Kidney epithelial cell (primary cell): ENCODE measurements at regions not wholly inside any gene's neighbourhood (a gene's known extent, or its start where the extent isn't known, plus 50 kb on each side); places are given as distances from the start of the nearest gene placed in this dataset.

Experiments used
- DNase-seq: peaks from one replicate; pipeline ENCODE4 v3.0.0-alpha.2; 2010; ENCODE audit warnings: low read depth
- H3K27me3 ChIP-seq: 2 replicates; pipeline ENCODE4 v1.6.0; 2011; ENCODE audit warnings: low read length; ENCODE audit not compliant: control insufficient read depth, insufficient read depth
- H3K36me3 ChIP-seq: 2 replicates; pipeline ENCODE4 v1.5.1; 2011; ENCODE audit warnings: low read length; ENCODE audit not compliant: control insufficient read depth, insufficient read depth
- H3K4me3 ChIP-seq: 2 replicates; pipeline ENCODE4 v1.5.1; 2011; ENCODE audit warnings: low read depth, mild to moderate bottlenecking, control low read depth, low read length
- CTCF ChIP-seq: IDR thresholded peaks from 2 replicates; pipeline ENCODE4 v1.5.1; 2011; ENCODE audit warnings: mild to moderate bottlenecking, moderate library complexity, low read length, control low read depth, inconsistent platforms; ENCODE audit not compliant: insufficient read depth, poor library complexity, severe bottlenecking

DNA sequence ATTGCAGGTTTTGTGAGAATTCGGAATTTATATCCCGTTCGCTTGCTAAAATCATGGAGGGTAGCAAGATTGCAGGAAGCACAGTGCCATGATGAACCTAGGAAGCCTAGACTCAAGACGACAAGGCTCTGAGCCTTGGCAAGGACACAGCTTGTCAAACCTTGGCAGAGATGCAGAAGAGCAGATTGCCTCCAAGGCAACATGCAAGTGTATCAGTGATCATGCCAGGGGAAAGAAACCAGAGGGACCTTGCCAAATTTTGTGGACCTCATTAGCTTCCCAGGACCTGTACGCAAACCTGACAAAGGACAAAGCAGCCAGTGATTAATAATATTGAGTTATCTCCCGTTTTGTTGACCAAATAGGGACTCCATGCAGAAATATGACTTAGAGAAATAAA is 159.7 kb downstream of the GOLIM4 start:
- no peaks in the 10 kb centered on the region for H3K27me3 ChIP-seq
- no peaks in the 10 kb centered on the region for H3K36me3 ChIP-seq
- no peak for TF ChIP-seq CTCF
- no peak overlapping the region for H3K4me3 ChIP-seq
- no peak for DNase-seq

DNA sequence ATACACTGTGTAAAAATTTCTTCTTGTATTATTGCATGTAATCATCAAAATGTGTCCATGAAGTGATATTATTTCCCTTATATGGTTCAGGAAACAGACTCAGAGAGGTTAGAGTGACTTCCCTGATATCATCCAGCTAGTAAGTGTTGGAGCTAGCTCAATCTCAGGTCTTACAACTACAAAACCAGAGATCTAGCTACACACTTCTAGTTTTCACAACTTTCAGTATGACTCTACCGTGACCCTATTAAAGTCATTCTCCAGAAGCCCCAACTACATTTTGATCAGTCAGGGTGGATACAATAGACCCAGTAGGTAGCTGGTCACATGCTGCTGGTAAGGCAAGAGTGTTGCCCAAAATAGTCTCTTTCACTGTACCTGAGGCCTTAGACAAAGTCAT is 165.3 kb downstream of the GOLIM4 start:
- H3K36me3 ChIP-seq, result no peaks in the 10 kb centered on the region
- no peaks in the 10 kb centered on the region for H3K27me3 ChIP-seq
- no peak for DNase-seq
- H3K4me3 ChIP-seq, result no peak overlapping the region
- TF ChIP-seq CTCF, result no peak

- Histone ChIP-seq H3K4me3 (no peak overlapping the region), H3K27me3 (no peaks in the 10 kb centered on the region), H3K36me3 (no peaks in the 10 kb centered on the region)
- TF ChIP-seq CTCF, result no peak
- DNase-seq, result no peak
These were observed 165.8 kb downstream of the GOLIM4 start for GRCh38 chr3:167929968-167930367.

- H3K27me3 ChIP-seq, result no peaks in the 10 kb centered on the region
- no peak overlapping the region for H3K4me3 ChIP-seq
- DNase-seq, result no peak
- H3K36me3 ChIP-seq, result no peaks in the 10 kb centered on the region
- no peak for TF ChIP-seq CTCF
These were observed 167.3 kb downstream of the GOLIM4 start for GRCh38 chr3:167928381-167928780.

DNA sequence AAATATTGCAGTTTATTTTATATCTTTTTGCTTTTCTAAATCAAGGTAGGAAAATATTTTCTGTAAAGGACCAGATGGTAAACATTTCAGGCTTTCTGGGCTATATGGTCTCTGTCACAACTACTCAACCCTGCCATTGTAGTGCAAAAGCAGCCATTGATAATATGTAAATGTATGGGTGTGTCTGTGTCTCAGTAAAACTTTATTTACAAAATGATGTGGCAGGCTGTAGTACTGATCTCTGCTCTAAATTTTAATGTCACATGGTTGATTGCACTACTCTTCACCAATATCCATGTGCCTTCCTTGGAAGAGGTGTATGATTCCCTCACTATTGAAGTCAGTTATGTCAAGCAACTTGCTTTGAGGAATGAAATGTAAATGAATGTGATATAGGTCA is 175.0 kb downstream of the GOLIM4 start:
- H3K27me3 ChIP-seq, result no peaks in the 10 kb centered on the region
- H3K36me3 ChIP-seq, result no peaks in the 10 kb centered on the region
- H3K4me3 ChIP-seq, result no peak overlapping the region
- TF ChIP-seq CTCF, result no peak
- no peak for DNase-seq

DNA sequence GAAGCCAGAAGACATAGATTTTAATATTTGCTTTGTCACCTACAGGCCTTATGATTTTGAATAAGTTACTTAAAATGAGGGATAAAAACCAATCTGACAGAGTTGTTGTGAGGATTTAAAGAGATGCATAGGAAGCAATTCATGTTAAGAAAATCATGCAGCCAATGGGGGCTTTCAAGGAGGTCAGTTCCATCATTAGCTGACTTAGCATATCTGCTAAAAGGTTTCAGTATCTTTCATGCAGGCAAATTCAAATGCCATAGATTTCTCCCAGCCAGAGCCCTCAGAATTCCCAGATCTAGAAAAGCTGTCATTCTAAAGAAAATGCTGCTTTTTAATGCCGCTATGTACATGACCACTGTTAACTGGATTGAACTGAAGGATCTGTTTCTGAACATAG is 176.1 kb downstream of the GOLIM4 start:
- no peak for DNase-seq
- TF ChIP-seq CTCF, result no peak

More for the DNA sequence above, 176.1 kb downstream of the GOLIM4 start:
- H3K4me3 ChIP-seq, result no peak overlapping the region
- no peaks in the 10 kb centered on the region for H3K36me3 ChIP-seq
- H3K27me3 ChIP-seq, result no peaks in the 10 kb centered on the region
